Spleen (tissue), 11 donors: ENCODE measurements at regions not wholly inside any gene's neighbourhood (a gene's known extent, or its start where the extent isn't known, plus 50 kb on each side); places are given as distances from the start of the nearest gene placed in this dataset.

Source experiments
- DNase-seq: peaks from one replicate; pipeline ENCODE4 v3.0.0-alpha.2; 2020
- H3K27ac ChIP-seq, 8 donors: fragments of 200-600 bp; sonication (generic) in 7 of 8; 1 replicate in 4 of 8; 2 replicates in 4 of 8; pipeline versions ENCODE4 v1.5.0 to v1.8.0; 2016 to 2021; ENCODE audit warnings: inconsistent platforms in 4 of 8, mild to moderate bottlenecking in 4 of 8, moderate library complexity in 1 of 8
- H3K27me3 ChIP-seq, 7 donors: fragments of 200-600 bp; sonication (generic) in 6 of 7; replicated peaks in 1 of 7; 1 replicate in 4 of 7; 2 replicates in 3 of 7; pipeline versions ENCODE4 v1.5.0 to v1.8.0; 2016 to 2021; ENCODE audit warnings: inconsistent platforms in 3 of 7, mild to moderate bottlenecking in 1 of 7
- H3K36me3 ChIP-seq, 6 donors: fragments of 200-600 bp; sonication (generic) in 5 of 6; 1 replicate in 4 of 6; 2 replicates in 2 of 6; pipeline versions ENCODE4 v1.5.0 to v1.8.0; 2016 to 2021; ENCODE audit warnings: inconsistent platforms in 2 of 6
- H3K4me1 ChIP-seq, 6 donors: fragments of 200-600 bp; sonication (generic) in 5 of 6; 1 replicate in 3 of 6; 2 replicates in 3 of 6; pipeline versions ENCODE4 v1.5.0 to v1.8.0; 2016 to 2021; ENCODE audit warnings: inconsistent platforms in 3 of 6
- H3K4me3 ChIP-seq, 8 donors: fragments of 200-600 bp; sonication (generic) in 7 of 8; 1 replicate in 4 of 8; 2 replicates in 4 of 8; pipeline versions ENCODE4 v1.5.0 to v1.8.0; 2016 to 2021; ENCODE audit warnings: inconsistent platforms in 4 of 8, mild to moderate bottlenecking in 4 of 8, moderate library complexity in 2 of 8
- H3K9me3 ChIP-seq, 8 donors: fragments of 200-600 bp; sonication (generic) in 7 of 8; 1 replicate in 4 of 8; 2 replicates in 4 of 8; pipeline versions ENCODE4 v1.5.0 to v1.8.0; 2016 to 2021; ENCODE audit warnings: inconsistent platforms in 4 of 8
- CTCF ChIP-seq, 11 experiments: fragments of 200-600 bp in 7 of 11; fragments of 450-650 bp in 4 of 11; sonication (generic) in 4 of 11; IDR thresholded peaks in 8 of 11; conservative IDR thresholded peaks in 3 of 11; 1 replicate in 7 of 11; 2 replicates in 4 of 11; pipeline versions ENCODE4 v1.4.0 to v1.8.0; 2016 to 2021; ENCODE audit warnings: antibody characterized with exemption in 11 of 11, inconsistent platforms in 4 of 11, mild to moderate bottlenecking in 1 of 11
- POLR2A ChIP-seq, 3 donors: fragments of 450-650 bp; IDR thresholded peaks; one replicate each; pipeline ENCODE4 v1.5.1; 2017; ENCODE audit warnings: antibody characterized with exemption in 3 of 3, mild to moderate bottlenecking in 1 of 3
- POLR2AphosphoS5 ChIP-seq, 3 donors: sonication (generic); formaldehyde crosslinking; IDR thresholded peaks; one replicate each; pipeline ENCODE4 v1.5.1; 2017; ENCODE audit warnings: antibody characterized with exemption in 3 of 3
- WGBS, 5 donors: extraction: QIAGEN DNeasy Blood & Tissue Kit in 3 of 5; methylation state at CpG; one replicate each; pipeline versions ENCODE4 v1.1.5 to v1.1.7; 2013 to 2018; 5-methylcytosine and 5-hydroxymethylcytosine counted together
- intact Hi-C: fragments of 100-400 bp; cut with DNase I; formaldehyde crosslinking; loops from one replicate; pipeline ENCODE4 v1.15.0; 2023; ENCODE audit warnings: low total_unique reads
- donor health status: healthy with polysubstance abuse.
- donor health status: DM: no; HTN: no; CAD: no; lungs with moderate emphysema.
- donor health status: DM: no; HTN: no; CAD: no.
- donor health status: Bipolar disorder and iron deficiency.
- donor health status: healthy.
- donor health status: DM: no; HTN: no; CAD: no.
- donor health status: DM: yes; HTN: yes; CAD: no.

DNA sequence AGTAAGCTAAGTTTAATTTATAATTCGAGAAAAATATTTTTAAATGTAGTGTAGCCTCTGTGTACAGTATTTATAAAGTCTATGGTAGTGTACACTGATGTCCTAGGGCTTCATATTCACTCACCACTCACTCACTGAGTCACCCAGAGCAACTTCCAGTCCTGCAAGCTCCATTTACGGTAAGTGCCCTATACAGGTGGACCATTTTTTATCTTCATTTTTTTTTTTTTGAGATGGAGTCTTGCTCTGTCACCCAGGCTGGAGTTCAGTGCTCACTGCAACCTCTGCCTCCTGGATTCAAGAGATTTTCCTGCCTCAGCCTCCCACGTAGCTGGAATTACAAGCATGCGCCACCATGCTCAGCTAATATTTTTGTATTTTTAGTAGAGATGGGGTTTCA is 104.2 kb downstream of the PDCL3 start:
- no peaks in the 10 kb centered on the region for H3K4me1 ChIP-seq
- peaks cover 0 to 18% (median 0%) of the 10 kb centered on the region in 7 donors for H3K27me3 ChIP-seq
- intact Hi-C loops: no loop called here
- no peaks in the 10 kb centered on the region for H3K9me3 ChIP-seq
- H3K27ac ChIP-seq: no peak overlapping the region
- TF ChIP-seq CTCF (IDR thresholded peaks at IDR 0.05 in 8 of 11, conservative IDR thresholded peaks at IDR 0.05 in 3 of 11) (no peak), POLR2AphosphoS5 (IDR thresholded peaks at IDR 0.05) (no peak), POLR2A (IDR thresholded peaks at IDR 0.05) (no peak)
- WGBS, 5 donors: 58 to 82% (median 68%) methylated on average over 4 of the region's 4 CpGs
- DNase-seq: no peak
- no peak overlapping the region for H3K4me3 ChIP-seq
- H3K36me3 ChIP-seq: no peaks in the 10 kb centered on the region

DNA sequence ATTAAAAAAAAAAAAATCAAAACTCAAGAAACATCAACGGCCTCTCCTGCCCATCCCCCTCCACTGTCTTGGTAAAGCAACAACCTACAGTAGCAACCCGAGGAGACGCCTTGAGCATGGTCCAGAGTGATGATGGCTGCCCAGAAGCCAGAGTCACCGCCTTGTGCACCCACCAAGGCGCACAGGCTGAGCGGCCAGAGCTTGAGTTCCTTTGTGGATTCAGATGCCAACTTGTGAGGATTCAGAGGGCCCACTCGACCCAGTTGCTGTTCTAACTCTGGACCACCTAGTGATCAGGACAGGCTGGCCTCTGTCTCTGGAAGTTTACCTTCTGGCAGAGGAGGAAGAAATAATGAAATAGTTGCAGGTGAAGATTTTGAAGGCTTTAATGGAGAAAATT is 105.0 kb downstream of the PDCL3 start:
- no peaks in the 10 kb centered on the region for H3K4me1 ChIP-seq
- WGBS, 5 donors: 83 to 94% (median 88%) methylated on average over 7 of the region's 7 CpGs
- TF ChIP-seq CTCF (IDR thresholded peaks at IDR 0.05 in 8 of 11, conservative IDR thresholded peaks at IDR 0.05 in 3 of 11) (no peak), POLR2AphosphoS5 (IDR thresholded peaks at IDR 0.05) (no peak)
- H3K27ac ChIP-seq: no peak overlapping the region
- H3K36me3 ChIP-seq: no peaks in the 10 kb centered on the region
- no peaks in the 10 kb centered on the region for H3K9me3 ChIP-seq
- intact Hi-C loops: no loop called here
- no peak for DNase-seq
- H3K27me3 ChIP-seq: peaks cover 0 to 18% (median 0%) of the 10 kb centered on the region in 7 donors
- H3K4me3 ChIP-seq: no peak overlapping the region

DNA sequence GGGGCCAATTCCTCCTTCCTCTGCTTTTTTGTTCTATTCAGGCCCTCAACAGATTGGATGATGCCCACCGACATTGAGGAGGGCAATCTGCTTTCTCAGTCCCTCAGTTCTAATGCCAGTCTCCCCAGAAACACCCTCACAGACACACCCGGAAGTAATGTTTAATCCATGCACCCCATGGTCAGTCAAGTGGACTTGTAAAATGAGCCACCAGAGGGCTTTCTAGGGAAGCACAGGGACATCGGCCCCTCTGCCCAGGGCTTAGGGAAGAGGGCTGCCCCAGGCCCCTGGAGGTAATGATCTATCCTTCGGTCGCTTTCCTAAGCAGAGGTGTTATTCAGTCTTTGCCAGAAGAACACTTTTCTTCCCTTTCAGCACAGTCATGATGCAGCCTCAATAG is 107.4 kb downstream of the PDCL3 start:
- Histone ChIP-seq H3K9me3 (no peaks in the 10 kb centered on the region), H3K4me1 (no peaks in the 10 kb centered on the region), H3K27me3 (peaks cover 0 to 11% (median 0%) of the 10 kb centered on the region in 7 donors), H3K36me3 (no peaks in the 10 kb centered on the region), H3K27ac (no peak overlapping the region), H3K4me3 (no peak overlapping the region)
- WGBS, 5 donors: 85 to 94% (median 93%) methylated on average over 5 of the region's 5 CpGs
- intact Hi-C loops: no loop called here
- no peak for DNase-seq
- TF ChIP-seq POLR2A (IDR thresholded peaks at IDR 0.05) (no peak), CTCF (IDR thresholded peaks at IDR 0.05 in 8 of 11, conservative IDR thresholded peaks at IDR 0.05 in 3 of 11) (no peak), POLR2AphosphoS5 (IDR thresholded peaks at IDR 0.05) (no peak)

- no peak for DNase-seq
- no peak overlapping the region for H3K4me3 ChIP-seq
- TF ChIP-seq CTCF (IDR thresholded peaks at IDR 0.05 in 8 of 11, conservative IDR thresholded peaks at IDR 0.05 in 3 of 11) (no peak), POLR2A (IDR thresholded peaks at IDR 0.05) (no peak), POLR2AphosphoS5 (IDR thresholded peaks at IDR 0.05) (no peak)
- H3K9me3 ChIP-seq: no peaks in the 10 kb centered on the region
- H3K27ac ChIP-seq: no peak overlapping the region
- 90 to 94% (median 91%) methylated on average over 8 of the region's 8 CpGs for WGBS, 5 donors
- H3K4me1 ChIP-seq: no peaks in the 10 kb centered on the region
- no peaks in the 10 kb centered on the region for H3K36me3 ChIP-seq
- H3K27me3 ChIP-seq: peaks cover 0 to 11% (median 0%) of the 10 kb centered on the region in 7 donors
- intact Hi-C loops: no loop called here
These were observed 110.3 kb downstream of the PDCL3 start for GRCh38 chr2:100673115-100673514.
